ENCODE measurements at regions not wholly inside any gene's neighbourhood (a gene's known extent, or its start where the extent isn't known, plus 50 kb on each side); places are given as distances from the start of the nearest gene placed in this dataset.

- TF ChIP-seq, protein P1, sequence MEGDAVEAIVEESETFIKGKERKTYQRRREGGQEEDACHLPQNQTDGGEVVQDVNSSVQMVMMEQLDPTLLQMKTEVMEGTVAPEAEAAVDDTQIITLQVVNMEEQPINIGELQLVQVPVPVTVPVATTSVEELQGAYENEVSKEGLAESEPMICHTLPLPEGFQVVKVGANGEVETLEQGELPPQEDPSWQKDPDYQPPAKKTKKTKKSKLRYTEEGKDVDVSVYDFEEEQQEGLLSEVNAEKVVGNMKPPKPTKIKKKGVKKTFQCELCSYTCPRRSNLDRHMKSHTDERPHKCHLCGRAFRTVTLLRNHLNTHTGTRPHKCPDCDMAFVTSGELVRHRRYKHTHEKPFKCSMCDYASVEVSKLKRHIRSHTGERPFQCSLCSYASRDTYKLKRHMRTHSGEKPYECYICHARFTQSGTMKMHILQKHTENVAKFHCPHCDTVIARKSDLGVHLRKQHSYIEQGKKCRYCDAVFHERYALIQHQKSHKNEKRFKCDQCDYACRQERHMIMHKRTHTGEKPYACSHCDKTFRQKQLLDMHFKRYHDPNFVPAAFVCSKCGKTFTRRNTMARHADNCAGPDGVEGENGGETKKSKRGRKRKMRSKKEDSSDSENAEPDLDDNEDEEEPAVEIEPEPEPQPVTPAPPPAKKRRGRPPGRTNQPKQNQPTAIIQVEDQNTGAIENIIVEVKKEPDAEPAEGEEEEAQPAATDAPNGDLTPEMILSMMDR (IDR thresholded peaks at IDR 0.05; ENCODE audit: low read length) = no peak
- TF ChIP-seq EZH2 (IDR thresholded peaks at IDR 0.05; ENCODE audit: borderline replicate concordance, low read length) = no peak
- H2AFZ ChIP-seq (ENCODE audit: low read length) = no peak overlapping the region
Observed at GRCh38 chr4:24470666-24471485, 113.5 kb downstream of the DHX15 start.

DNA sequence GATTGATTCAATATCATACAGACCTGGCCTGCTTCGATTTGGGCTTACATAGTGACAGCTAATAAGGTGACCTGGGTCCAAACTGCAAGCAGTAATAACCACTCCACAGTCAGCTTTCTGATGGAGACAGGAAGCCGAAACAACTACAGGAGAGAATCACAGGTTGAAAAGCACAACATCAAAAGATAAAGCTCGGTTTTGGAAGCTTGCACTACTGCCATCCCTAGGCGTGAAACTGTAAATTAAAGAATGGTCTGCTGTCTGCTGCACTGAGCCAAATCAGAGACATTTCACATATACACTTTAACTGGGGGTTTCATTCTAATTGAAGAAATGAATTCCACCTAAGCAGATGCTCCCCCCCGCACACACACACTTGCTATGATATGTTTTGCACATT, 116.3 kb downstream of the DHX15 start:
- Histone ChIP-seq H3K27me3 (ENCODE audit: insufficient read depth, low read length) (no peaks in the 10 kb centered on the region), H2AFZ (ENCODE audit: low read length) (no peak overlapping the region), H3K27ac (ENCODE audit: low read depth, low read length, poor library complexity, severe bottlenecking) (no peak overlapping the region), H3K9ac (ENCODE audit: low read length) (no peak overlapping the region), H3K9me3 (ENCODE audit: low read length) (no peaks in the 10 kb centered on the region), H3K4me2 (ENCODE audit: low read length) (no peak overlapping the region), H4K20me1 (ENCODE audit: insufficient read depth, low read length) (no peaks in the 10 kb centered on the region), H3F3A (ENCODE audit: insufficient read depth, low read length) (no peaks in the 10 kb centered on the region), H3K4me1 (ENCODE audit: insufficient read depth, low read length, severe bottlenecking) (no peaks in the 10 kb centered on the region), H3K79me2 (ENCODE audit: insufficient read depth, low read length) (no peaks in the 10 kb centered on the region), H3K4me3 (ENCODE audit: low read depth, low read length, poor library complexity, severe bottlenecking) (no peak overlapping the region), H3K36me3 (ENCODE audit: insufficient read depth, low read length) (no peaks in the 10 kb centered on the region), H3K9me2 (ENCODE audit: low read depth, low read length) (no peaks in the 10 kb centered on the region)
- no peak for TF ChIP-seq EZH2 (IDR thresholded peaks at IDR 0.05; ENCODE audit: borderline replicate concordance, low read length)
- TF ChIP-seq, protein P1 (IDR thresholded peaks at IDR 0.05; ENCODE audit: low read length) = no peak

More at GRCh38 chr4:24470666-24471485, 113.5 kb downstream of the DHX15 start:
- Histone ChIP-seq H3F3A (ENCODE audit: insufficient read depth, low read length) (no peaks in the 10 kb centered on the region), H3K9me2 (ENCODE audit: low read depth, low read length) (no peaks in the 10 kb centered on the region), H4K20me1 (ENCODE audit: insufficient read depth, low read length) (no peaks in the 10 kb centered on the region), H3K4me3 (ENCODE audit: low read depth, low read length, poor library complexity, severe bottlenecking) (no peak overlapping the region), H3K4me2 (ENCODE audit: low read length) (no peak overlapping the region), H3K9ac (ENCODE audit: low read length) (no peak overlapping the region), H3K36me3 (ENCODE audit: insufficient read depth, low read length) (no peaks in the 10 kb centered on the region), H3K79me2 (ENCODE audit: insufficient read depth, low read length) (no peaks in the 10 kb centered on the region), H3K4me1 (ENCODE audit: insufficient read depth, low read length, severe bottlenecking) (no peaks in the 10 kb centered on the region), H3K27ac (ENCODE audit: low read depth, low read length, poor library complexity, severe bottlenecking) (no peak overlapping the region), H3K9me3 (ENCODE audit: low read length) (no peaks in the 10 kb centered on the region), H3K27me3 (ENCODE audit: insufficient read depth, low read length) (no peaks in the 10 kb centered on the region)

GRCh38 chr4:24464566-24464965, 119.8 kb downstream of the DHX15 start:
- Histone ChIP-seq H3F3A (ENCODE audit: insufficient read depth, low read length) (no peaks in the 10 kb centered on the region), H3K9ac (ENCODE audit: low read length) (no peak overlapping the region), H4K20me1 (ENCODE audit: insufficient read depth, low read length) (no peaks in the 10 kb centered on the region), H3K4me2 (ENCODE audit: low read length) (no peak overlapping the region), H3K9me3 (ENCODE audit: low read length) (no peaks in the 10 kb centered on the region), H3K36me3 (ENCODE audit: insufficient read depth, low read length) (no peaks in the 10 kb centered on the region), H3K27me3 (ENCODE audit: insufficient read depth, low read length) (no peaks in the 10 kb centered on the region), H3K27ac (ENCODE audit: low read depth, low read length, poor library complexity, severe bottlenecking) (no peak overlapping the region), H2AFZ (ENCODE audit: low read length) (no peak overlapping the region), H3K4me1 (ENCODE audit: insufficient read depth, low read length, severe bottlenecking) (no peaks in the 10 kb centered on the region), H3K4me3 (ENCODE audit: low read depth, low read length, poor library complexity, severe bottlenecking) (no peak overlapping the region), H3K9me2 (ENCODE audit: low read depth, low read length) (no peaks in the 10 kb centered on the region), H3K79me2 (ENCODE audit: insufficient read depth, low read length) (no peaks in the 10 kb centered on the region)
- TF ChIP-seq, protein P1 (IDR thresholded peaks at IDR 0.05; ENCODE audit: low read length) = no peak
- TF ChIP-seq EZH2 (IDR thresholded peaks at IDR 0.05; ENCODE audit: borderline replicate concordance, low read length) = no peak

Data from OCI-LY1 (cell line).